Amygdala (tissue), 56 donors: ENCODE measurements at regions not wholly inside any gene's neighbourhood (a gene's known extent, or its start where the extent isn't known, plus 50 kb on each side); places are given as distances from the start of the nearest gene placed in this dataset.
"Not testable (repeated sequence)": the region's sequence is repeated elsewhere in the genome, so short reads cannot be mapped to it uniquely, and the experiment has no call there.

Experiments used
- DNase-seq, 56 donors: peaks; one replicate each; lab custom pipeline; 2025; lab: John Stamatoyannopoulos, UW

DNA sequence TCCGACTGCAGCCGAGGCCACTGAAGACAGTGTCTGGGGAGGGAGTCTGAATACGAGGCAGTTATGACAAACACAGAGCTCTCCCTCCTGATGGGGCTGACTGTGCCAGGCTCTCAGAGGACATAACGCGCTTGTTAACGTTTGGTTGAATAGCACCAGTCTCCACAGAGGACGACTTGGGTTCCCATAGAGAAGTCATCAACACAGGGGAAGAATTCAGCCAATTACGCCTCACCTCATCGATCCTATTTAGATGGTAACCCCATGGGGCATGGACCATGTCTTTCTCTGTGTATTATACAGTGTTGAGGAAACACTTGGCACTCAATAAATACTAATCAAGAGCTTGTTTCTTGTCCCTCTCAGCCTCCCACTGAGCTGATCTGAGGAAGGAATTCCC is 642.6 kb upstream of the LCORL start:
- peak in 23 of 56 donors; percentile 0 to 53 (median 7) for DNase-seq

DNA sequence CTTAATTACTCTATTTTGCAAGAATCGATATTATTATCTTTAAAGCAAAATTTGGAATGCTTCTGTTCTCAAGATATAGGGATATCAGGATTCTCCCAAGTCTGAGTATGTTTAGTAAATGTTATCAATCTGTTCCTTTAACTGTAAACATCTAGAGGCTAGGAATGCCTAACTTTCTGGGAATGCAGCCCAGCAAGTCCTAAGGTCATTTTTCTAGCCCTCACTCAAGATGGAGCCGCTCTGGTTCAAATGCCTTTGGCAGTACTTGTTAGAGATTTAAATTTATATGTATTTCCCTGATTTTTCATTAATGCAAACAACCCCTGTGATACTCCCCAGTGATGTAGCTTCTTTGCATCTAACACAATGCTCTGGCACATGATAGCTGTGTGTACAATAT is 623.8 kb upstream of the LCORL start:
- DNase-seq: no peak

DNA sequence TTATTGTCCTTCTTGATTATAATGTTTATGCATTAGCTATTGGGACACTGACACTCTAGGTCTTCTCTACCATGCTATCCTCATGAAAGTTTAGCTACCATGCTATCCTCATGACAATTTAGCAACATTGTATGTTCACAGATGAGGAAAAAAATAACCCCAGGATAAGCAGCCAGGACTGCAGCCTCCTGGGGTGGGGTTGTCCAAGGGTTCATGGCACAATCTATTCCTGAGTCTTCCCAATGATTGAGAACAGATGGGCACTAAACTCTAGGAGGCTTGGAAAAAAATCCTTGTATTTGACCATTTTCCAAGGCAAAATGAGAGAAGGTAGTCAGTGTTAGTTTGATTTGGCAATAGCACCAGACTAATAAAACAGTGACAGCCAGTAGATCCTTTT is 619.8 kb upstream of the LCORL start:
- no peak for DNase-seq

DNA sequence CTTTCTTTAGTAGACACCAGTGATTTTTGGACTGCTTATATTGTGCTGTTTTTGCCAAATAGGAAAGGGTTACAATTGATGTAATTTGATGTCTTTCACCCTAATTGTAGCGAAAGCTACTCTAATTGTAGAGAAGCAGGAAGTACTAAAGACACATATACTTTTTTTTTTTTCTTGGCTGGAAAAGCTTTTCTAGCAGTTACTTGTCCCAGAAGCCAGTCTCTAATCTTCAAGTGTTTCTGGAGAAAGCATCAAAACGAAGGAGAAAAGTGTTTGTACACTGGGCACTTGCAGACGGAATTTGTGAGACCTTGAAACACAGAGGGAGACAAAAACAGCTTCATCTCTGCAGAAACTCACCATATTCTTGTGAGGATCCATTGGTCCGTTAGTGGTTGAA is 616.5 kb upstream of the LCORL start:
- no peak for DNase-seq

DNA sequence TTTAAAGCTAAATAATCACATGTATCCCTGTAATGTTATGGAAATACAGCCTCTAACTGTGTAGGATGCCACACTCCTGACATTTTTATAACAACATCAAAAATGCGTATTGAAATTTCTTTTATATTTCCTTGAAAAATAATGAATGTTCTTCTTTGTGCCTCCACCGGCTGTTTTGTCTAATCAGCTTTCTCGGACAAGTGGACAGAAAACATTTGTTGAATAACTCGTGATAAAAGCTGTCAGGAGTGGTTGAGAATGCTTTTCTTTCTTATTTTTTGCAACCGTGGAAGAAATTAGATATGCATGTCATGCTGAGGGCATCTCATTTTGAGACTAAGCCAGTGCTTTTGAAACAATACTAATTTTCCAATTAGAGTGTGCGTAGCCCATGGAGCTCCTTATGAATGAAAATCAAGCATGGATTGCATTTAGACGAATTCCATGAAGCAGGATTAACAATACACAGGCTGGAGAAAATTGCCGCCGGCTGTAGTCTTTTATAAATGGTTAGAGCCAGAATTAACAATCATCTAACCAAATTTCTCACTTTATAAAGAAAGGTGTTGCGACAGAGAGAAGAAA is 614.5 kb upstream of the LCORL start:
- no peak for DNase-seq

DNA sequence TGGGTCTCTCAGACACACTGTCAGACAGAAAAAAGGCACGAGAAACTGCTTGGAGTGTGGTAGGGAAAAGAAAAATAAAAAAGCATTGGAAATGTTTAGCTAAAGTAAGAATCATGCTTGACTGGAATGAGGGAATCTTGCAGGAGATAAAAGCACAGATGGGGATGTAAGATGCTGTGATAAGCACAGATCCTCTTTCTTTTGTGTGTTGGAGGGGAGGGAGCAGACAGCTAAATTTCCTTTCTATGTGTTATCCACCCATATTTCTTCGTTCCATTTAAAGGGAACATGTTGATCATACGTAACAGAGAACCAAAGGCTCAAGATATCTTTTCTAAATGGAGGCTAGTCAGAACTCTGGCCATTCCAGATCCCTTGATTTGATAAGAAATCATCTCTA is 614.0 kb upstream of the LCORL start:
- DNase-seq: no peak

DNA sequence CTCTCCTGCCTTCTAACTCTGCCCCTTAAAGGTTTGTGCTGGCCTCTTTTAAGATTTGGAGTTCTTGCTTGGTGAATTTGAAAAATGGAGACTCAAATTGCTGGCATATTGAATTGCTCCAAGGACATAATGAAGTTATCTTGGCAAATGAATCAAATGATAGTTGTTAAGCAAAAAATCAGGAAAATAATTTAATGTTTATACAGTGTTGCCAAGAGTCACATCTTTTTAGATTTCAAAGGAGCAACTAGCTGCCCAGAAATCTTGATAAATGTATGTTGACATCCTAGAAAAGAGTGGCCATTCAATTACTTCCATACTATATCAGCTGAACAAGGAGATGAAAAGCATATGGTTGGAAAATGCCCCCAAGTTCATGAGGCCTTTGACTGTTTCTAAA is 610.0 kb upstream of the LCORL start:
- no peak for DNase-seq

DNA sequence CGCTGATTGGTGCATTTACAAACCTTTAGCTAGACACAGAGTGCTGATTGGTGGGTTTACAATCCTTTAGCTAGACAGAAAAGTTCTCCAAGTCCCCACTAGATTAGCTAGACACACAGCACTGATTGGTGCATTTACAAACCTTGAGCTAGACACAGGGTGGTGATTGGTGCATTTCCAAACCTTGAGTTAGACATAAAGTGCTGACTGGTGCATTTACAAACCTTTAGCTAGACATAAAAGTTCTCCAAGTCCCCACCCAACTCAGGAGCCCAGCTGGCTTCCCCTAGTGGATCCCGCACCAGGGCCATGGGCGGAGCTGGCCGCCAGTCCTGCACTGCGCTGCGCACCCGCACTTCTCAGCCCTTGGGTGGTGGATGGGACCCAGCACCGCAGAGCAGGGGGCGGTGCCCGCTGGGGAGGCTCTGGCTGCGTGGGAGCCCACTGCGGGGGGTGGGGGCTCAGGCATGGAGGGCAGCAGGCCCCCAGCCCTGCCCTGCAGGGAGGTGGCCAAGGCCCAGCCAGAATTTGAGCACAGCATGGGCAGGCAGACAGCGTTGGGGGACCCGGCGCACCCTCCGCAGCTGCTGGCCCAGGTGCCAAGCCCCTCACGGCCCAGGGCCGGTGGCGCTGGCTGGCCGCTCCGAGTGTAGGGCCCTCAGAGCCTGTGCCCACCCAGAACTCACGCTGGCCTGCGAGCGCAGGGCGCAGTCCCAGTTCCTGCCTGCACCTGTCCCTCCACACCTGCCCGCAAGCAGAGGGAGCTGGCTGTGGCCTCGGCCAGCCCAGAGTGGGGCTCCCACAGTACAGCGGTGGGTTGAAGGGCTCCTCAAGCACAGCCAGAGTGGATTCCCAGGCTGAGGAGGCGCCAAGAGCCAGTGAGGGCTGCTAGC is 608.9 kb upstream of the LCORL start:
- DNase-seq: no peak

DNA sequence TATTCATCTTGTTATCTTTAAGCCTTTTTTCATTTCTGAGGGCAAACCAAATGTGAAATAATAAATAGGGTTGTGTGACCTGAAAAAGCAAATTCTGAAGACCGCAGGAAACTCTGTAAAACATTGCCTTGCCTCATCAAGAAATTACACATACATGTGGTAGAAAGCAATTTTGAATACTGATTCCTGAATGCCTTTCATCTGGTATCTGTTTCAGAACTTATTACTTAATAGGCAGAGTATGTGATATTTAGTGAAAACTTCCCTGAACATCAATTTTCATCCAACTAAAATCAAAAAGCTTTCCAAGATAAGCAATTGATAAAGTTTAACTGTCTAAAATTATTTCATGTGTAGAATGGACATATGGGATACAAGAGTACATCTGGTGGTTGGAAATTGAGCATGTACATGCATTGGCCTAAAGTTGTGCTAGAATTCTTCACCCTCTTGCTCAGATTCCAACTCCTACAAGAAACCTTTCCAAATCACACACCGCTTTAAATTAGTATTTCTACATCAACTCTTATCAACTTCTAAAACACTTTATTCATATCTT is 606.0 kb upstream of the LCORL start:
- no peak for DNase-seq

DNA sequence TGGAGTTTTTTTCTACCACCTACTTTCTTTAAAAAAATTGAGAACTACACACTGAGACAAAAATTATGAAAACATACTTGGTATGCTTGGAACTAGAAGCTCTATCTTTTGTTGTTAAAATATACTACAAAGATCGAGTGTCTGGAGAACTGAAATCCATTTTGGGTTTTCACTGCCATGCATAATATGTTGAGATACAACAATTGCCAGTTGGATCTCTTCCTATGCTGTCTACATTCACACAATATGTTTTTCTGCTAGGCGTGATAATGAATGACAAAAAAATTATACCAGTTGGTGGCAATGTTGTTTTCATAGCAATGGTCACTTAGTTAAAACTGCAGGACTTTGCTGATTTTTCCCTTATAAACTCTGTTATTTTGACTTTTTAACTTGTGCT is 605.4 kb upstream of the LCORL start:
- no peak for DNase-seq

DNA sequence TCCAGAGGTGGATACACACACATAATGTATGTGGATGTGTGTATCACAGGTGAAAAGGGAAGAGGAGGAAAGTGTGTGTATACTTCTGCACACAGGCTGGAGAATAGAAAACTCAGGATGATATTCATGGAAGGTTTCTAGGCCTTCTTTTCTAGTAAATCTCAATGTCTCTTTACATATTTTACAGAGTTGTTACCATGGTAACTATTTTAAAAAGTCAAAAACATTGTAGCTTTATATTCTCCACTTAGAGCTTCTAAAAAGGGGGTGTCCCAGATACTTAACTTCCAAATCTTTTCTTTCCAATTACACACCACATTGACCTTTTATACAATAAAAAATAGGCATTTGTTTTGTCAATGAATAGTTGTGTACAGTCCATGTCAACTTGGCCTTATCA is 604.8 kb upstream of the LCORL start:
- DNase-seq: no peak

DNA sequence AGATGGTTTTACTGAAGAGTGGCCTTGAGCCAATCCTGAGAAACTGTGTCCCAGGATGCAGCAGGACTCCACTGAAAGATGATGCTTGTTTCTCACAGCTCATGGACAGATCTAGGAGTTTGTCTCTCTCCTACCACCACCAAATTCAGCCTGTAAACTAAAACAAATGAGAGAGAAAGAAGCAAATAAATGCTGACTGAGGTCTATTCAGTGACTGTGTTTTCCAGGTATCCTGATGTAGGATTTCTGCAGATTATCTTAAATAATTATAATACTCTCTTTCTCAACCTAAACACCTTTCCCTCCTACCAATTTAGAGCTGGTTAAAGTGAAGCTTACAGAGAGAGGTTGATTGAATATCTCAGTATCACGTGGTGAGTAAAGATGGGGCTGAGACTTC is 599.6 kb upstream of the LCORL start:
- DNase-seq: no peak

DNA sequence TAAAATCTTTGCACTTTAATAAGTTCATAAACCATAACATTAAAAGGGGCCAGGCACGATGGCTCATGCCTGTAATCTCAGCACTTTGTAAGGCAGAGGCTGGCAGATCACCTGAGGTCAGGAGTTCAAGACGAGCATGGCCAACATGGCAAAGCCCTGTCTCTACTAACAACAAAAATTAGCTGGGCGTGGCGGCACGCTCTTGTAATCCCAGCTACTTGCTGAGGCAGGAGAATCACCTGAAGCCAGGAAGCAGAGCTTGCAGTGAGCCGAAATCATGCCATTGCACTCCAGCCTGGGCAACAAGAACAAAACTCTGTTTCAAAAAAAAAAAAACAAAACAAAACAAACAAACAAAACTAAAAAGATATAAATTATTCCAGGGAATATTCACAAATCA is 595.2 kb upstream of the LCORL start:
- DNase-seq: no peak

DNA sequence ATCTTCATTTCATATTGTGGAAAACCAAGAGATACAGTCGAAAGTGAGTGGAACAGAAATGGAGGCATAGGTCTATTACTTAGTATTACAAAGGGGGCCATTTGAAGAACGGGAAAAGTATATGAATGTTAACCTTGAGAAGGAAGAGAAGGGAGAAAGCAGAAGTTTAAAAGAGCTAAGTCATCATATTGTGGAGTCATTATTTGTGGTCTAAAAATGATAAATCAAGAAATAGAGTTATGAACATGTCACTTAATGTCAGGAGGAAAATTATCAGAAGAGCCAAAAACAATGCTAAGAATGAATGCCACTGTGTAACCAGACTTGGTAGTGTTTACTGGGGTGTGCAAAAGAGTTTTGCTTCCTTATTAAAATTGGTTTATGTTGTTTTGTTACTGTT is 589.5 kb upstream of the LCORL start:
- no peak for DNase-seq

DNA sequence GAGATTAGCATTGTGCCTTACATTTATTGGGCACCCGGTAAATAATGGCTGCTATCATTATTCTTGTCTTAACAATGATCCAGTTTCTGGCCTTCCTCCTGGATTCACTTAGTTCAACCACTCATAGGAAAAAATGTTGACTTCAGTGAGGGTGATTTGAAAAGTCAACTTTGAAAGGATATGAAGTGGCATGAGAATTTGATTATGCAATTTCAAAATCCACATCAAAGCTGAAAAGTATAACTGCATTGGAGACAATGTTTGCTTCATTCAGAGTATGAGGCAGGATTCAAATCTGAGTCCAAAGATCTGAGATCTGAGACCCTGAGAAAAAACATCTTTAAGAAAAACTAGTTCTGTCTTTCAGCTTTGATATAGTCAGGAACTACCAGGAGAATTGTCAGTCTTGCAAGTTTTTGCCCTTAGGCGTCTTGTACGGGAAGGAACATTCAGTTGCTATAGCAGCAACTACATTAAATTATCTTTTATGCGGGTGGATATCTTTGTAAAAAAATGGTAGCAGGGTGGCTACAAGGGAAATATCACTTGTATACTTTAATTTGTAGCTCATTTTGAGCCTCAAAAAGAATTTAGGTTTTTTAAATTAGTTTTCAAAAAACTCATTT is 587.5 kb upstream of the LCORL start:
- DNase-seq: no peak

DNA sequence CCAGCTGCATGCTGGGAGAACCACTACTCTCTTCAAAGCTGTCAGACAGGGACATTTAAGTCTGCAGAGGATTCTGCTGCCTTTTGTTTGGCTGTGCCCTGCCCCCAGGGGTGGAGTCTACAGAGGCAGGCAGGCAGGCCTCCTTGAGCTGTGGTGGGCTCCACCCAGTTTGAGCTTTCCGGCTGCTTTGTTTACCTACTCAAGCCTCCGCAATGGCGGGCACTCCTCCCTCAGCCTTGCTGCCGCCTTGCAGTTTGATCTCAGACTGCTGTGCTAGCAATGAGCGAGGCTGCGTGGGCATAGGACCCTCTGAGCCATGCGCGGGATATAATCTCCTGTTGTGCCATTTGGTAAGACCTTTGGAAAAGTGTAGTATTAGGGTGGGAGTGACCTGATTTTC is 581.1 kb upstream of the LCORL start:
- not testable (repeated sequence) for DNase-seq

DNA sequence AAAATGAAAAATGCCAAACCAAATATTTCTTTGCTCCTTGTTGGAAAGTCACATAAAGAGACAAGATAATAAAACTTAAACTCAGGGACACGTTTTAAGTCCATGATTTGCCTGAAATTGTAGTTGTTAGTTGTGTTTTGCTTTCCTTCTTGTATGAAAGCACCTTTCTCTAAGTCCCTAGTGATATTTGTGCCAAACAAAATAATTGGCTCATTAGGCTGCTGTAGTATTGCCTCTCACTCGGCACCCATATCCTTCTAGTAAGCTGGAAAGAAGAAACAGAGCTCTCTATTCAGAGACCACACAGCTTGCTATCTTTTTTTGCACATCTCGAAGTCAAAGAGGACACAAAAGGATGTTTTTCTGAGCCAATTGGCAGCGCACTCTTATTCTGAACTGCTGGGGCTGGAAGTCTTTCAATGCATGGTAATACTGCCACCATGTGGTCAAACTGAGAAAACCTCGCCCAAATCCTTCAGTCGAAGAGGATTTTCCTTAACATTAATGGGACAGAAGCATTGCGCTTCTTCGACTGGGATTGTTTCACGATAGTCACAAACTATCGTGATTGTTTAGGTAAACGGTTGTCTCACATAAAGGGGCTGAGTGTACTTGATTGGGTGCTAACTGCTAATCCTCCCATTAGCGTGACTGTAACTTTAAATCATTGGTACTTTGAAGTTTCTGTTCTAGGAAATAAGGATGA is 571.9 kb upstream of the LCORL start:
- peak in 52 of 56 donors; percentile 3 to 88 (median 48) for DNase-seq

DNA sequence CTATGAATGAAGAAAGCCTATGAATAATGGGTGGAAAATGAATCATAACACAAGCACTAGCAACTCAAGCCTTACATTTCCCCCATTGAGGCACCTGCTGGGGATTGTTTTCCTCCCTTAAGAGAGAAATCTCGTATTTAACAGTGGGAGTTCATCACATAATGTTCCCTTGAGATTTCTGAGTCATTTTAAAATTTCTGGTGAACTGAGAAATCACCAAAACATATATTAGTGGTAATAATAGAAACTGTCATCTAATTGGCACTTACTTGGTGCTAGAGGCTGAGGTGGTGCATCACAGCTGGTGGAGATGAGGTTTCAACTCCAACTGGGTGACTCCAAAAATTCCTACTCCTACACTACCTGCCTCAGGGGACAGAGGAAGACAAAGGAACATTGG is 561.3 kb upstream of the LCORL start:
- DNase-seq: peak in 4 of 56 donors; percentile 1 to 11 (median 3)

DNA sequence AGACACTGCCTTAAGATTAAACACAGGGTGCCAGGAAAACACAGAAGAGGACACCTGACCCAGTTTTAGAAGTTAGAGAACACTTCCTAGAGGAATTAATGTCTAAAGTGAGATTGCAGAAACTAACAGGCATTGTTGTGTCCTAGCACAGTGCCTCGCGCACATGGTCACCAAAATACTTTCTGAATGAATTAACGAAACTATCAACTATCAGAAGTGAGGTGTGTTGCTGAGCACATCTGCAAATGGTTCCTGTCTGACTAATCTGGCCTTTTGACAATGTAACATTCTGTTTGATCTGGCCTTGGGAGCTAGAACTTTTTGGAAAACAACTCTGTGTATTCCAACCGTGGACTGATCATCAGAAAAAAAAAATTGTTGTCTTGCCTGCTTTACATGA is 556.8 kb upstream of the LCORL start:
- DNase-seq: no peak

DNA sequence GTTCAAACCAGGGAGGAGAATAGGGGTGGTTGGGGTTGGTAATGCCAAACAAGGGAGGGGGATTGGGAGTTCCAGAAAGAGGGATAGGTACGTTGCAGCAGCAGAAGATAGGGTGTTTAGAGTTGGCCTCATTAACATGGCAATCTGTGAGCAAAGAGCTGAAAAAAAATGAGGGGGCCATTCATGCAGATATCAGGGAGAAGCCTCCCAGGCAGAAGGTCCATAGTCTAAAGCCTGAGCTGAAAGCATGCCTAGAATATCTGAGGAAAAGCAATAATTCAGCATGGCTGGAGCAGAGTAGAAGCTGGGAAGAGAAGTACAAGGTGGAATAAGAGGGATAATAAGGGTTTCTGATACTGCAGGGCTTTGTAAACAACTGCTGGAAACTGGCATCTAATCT is 550.9 kb upstream of the LCORL start:
- no peak for DNase-seq

DNA sequence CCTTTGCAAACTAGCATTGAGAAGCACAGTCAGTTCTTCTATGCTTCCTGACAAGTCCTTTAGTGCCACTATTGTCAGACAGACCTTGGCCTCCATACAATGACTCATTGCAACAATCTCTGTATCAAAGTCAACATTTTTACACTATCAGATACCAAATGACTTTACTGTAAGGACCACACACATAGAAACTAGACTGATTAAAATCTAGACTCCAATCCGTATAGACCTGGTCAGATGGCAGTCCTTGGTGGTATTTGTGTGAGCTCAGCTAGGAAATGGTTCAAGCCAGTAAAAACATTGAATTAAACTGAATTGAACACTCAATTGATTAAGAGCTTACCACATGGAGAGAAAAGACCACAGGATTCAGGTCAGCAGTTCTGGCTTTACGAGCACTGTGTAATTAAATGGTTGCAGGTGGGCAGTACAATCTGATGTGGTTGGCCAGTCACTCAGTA is 549.8 kb upstream of the LCORL start:
- no peak for DNase-seq
